Ovary (tissue), 3 donors: ENCODE measurements at regions not wholly inside any gene's neighbourhood (a gene's known extent, or its start where the extent isn't known, plus 50 kb on each side); places are given as distances from the start of the nearest gene placed in this dataset.

Source experiments
- POLR2A ChIP-seq: fragments of 450-650 bp; IDR thresholded peaks from one replicate; pipeline ENCODE4 v1.6.1; 2017; ENCODE audit warnings: antibody characterized with exemption, mild to moderate bottlenecking, moderate library complexity
- TF ChIP-seq, protein P1 (sequence below), 3 donors: fragments of 450-650 bp in 2 of 3; fragments of 200-600 bp in 1 of 3; IDR thresholded peaks; one replicate each; pipeline versions ENCODE4 v1.5.1 to v1.8.0; 2016 to 2022; ENCODE audit warnings: antibody characterized with exemption in 3 of 3, mild to moderate bottlenecking in 1 of 3
- donor health status: DM: no; HTN: no; CAD: no.

DNA sequence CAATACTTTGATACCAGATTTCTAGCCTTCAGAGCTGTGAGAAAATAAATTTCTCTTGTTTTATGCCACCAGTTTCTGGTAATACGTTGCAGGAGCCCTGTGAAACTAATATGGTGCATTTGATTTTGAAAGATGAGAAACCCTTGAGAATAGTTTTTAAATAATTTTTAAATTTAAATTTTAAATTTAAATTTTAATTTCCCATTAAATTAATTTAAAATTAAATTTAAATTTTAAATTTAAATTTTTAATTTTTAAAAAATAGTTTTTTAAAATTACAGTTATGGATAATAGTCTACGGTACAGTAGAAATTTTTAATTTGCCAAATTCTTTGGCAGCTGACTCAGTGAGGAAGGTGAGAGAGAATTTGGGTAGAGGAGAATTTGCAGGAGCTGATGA, 68.6 kb upstream of the SLC24A3 start:
- no peak for TF ChIP-seq POLR2A
- TF ChIP-seq, protein P1, sequence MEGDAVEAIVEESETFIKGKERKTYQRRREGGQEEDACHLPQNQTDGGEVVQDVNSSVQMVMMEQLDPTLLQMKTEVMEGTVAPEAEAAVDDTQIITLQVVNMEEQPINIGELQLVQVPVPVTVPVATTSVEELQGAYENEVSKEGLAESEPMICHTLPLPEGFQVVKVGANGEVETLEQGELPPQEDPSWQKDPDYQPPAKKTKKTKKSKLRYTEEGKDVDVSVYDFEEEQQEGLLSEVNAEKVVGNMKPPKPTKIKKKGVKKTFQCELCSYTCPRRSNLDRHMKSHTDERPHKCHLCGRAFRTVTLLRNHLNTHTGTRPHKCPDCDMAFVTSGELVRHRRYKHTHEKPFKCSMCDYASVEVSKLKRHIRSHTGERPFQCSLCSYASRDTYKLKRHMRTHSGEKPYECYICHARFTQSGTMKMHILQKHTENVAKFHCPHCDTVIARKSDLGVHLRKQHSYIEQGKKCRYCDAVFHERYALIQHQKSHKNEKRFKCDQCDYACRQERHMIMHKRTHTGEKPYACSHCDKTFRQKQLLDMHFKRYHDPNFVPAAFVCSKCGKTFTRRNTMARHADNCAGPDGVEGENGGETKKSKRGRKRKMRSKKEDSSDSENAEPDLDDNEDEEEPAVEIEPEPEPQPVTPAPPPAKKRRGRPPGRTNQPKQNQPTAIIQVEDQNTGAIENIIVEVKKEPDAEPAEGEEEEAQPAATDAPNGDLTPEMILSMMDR (IDR thresholded peaks at IDR 0.05), result no peak
